ENCODE measurements at regions not wholly inside any gene's neighbourhood (a gene's known extent, or its start where the extent isn't known, plus 50 kb on each side); places are given as distances from the start of the nearest gene placed in this dataset.

- 43% methylated on average over 4 of the region's 4 CpGs for WGBS (ENCODE audit: missing lambda C conversion rate)
- CTCF ChIA-PET: no interaction called here
- ATAC-seq (no peak), DNase-seq (ENCODE audit: low read depth in 1 of 2, low spot score in 1 of 2) (no peak), FAIRE-seq (no peak)
- POLR2A ChIA-PET: no interaction called here
- Histone ChIP-seq H3K4me3 (no peak overlapping the region), H3K4me1 (no peaks in the 10 kb centered on the region), H3K4me2 (no peak overlapping the region), H3K27ac (no peak overlapping the region), H3K9me3 (peaks cover 6% of the 10 kb centered on the region; the same call in 2 of the 3 replicates)
- TF ChIP-seq ZNF302 (CRISPR knock-in tag; IDR thresholded peaks at IDR 0.05) (no peak), EHMT2 (IDR thresholded peaks at IDR 0.05; ENCODE audit: low read depth) (no peak), FOSB (CRISPR knock-in tag; IDR thresholded peaks at IDR 0.05) (no peak), FOXS1 (CRISPR knock-in tag; IDR thresholded peaks at IDR 0.05) (no peak), NR3C1 (IDR thresholded peaks at IDR 0.05) (no peak), CHD4 (IDR thresholded peaks at IDR 0.05; ENCODE audit: borderline replicate concordance) (no peak), USF2 (IDR thresholded peaks at IDR 0.05) (no peak), NFE2L2 (conservative IDR thresholded peaks at IDR 0.05; ENCODE audit: low read length) (no peak), RCOR1 (IDR thresholded peaks at IDR 0.05; ENCODE audit: low read depth, low read length) (no peak), HOXB13 (CRISPR knock-in tag; IDR thresholded peaks at IDR 0.05; ENCODE audit: low read depth) (no peak)
These were observed 77.8 kb downstream of the TEX36 start for GRCh38 chr10:125605167-125605566.

- DNase-seq (ENCODE audit: low read depth in 1 of 2, low spot score in 1 of 2) (no peak), FAIRE-seq (no peak), ATAC-seq (no peak)
- H3K4me1 ChIP-seq: no peaks in the 10 kb centered on the region
- TF ChIP-seq KDM5A (IDR thresholded peaks at IDR 0.05) (no peak), POLR2AphosphoS2 (conservative IDR thresholded peaks at IDR 0.05; ENCODE audit: low read length) (no peak), PBX3 (IDR thresholded peaks at IDR 0.05) (no peak), EHF (CRISPR knock-in tag; IDR thresholded peaks at IDR 0.05) (no peak), HDAC2 (IDR thresholded peaks at IDR 0.05) (no peak), POLR2A (IDR thresholded peaks at IDR 0.05; ENCODE audit: low read length) (no peak), CHD4 (IDR thresholded peaks at IDR 0.05; ENCODE audit: borderline replicate concordance) (no peak), FOSB (CRISPR knock-in tag; IDR thresholded peaks at IDR 0.05) (no peak), HEYL (CRISPR knock-in tag; IDR thresholded peaks at IDR 0.05) (no peak), CBX8 (IDR thresholded peaks at IDR 0.05) (no peak), SREBF2 (IDR thresholded peaks at IDR 0.05) (no peak), HOXB13 (CRISPR knock-in tag; IDR thresholded peaks at IDR 0.05; ENCODE audit: low read depth) (no peak), EHMT2 (IDR thresholded peaks at IDR 0.05; ENCODE audit: low read depth) (no peak), HMGXB4 (CRISPR knock-in tag; IDR thresholded peaks at IDR 0.05; ENCODE audit: borderline replicate concordance) (no peak)
- POLR2A ChIA-PET: no interaction called here
- H3K4me3 ChIP-seq: no peak overlapping the region
- no peak overlapping the region for H3K4me2 ChIP-seq
- no peak overlapping the region for H3K27ac ChIP-seq
- 34% methylated on average over 13 of the region's 13 CpGs for WGBS (ENCODE audit: missing lambda C conversion rate)
- CTCF ChIA-PET: no interaction called here
- H3K9me3 ChIP-seq: peaks cover 7% of the 10 kb centered on the region; the same call in 2 of the 3 replicates
These were observed 80.1 kb downstream of the TEX36 start for GRCh38 chr10:125602825-125603224.

GRCh38 chr10:125599194-125599593 is 83.8 kb downstream of the TEX36 start:
- Histone ChIP-seq H3K4me3 (no peak overlapping the region), H3K9me3 (peaks cover 28% of the 10 kb centered on the region), H3K4me2 (no peak overlapping the region), H3K27ac (no peak overlapping the region), H3K4me1 (no peaks in the 10 kb centered on the region)
- ATAC-seq: no peak
- ChIA-PET CTCF (no interaction called here), POLR2A (no interaction called here)
- DNase-seq (ENCODE audit: low read depth in 1 of 2, low spot score in 1 of 2): no peak
- 8% methylated on average over 4 of the region's 4 CpGs for WGBS (ENCODE audit: missing lambda C conversion rate)
- no peak for FAIRE-seq
- no peak for TF ChIP-seq ZSCAN20 (CRISPR knock-in tag; IDR thresholded peaks at IDR 0.05)
- TF ChIP-seq HEYL (CRISPR knock-in tag; IDR thresholded peaks at IDR 0.05): no peak
- no peak for TF ChIP-seq HDAC2 (IDR thresholded peaks at IDR 0.05)
- TF ChIP-seq NFE2L2 (conservative IDR thresholded peaks at IDR 0.05; ENCODE audit: low read length): no peak
- TF ChIP-seq SREBF2 (IDR thresholded peaks at IDR 0.05): no peak
- no peak for TF ChIP-seq BHLHE40 (IDR thresholded peaks at IDR 0.05; ENCODE audit: low read depth, low read length)
- no peak for TF ChIP-seq RAD21 (conservative IDR thresholded peaks at IDR 0.05 in 1 of 2, IDR thresholded peaks at IDR 0.05 in 1 of 2)
- no peak for TF ChIP-seq ESRRA (IDR thresholded peaks at IDR 0.05; ENCODE audit: borderline replicate concordance, low read length)
- no peak for TF ChIP-seq RFX5 (IDR thresholded peaks at IDR 0.05)
- no peak for TF ChIP-seq RARB (CRISPR knock-in tag; IDR thresholded peaks at IDR 0.05)
- TF ChIP-seq RNF2 (IDR thresholded peaks at IDR 0.05; ENCODE audit: borderline replicate concordance, low read depth): no peak
- TF ChIP-seq TP53 (CRISPR knock-in tag; IDR thresholded peaks at IDR 0.05): no peak

All from A549 (cell line).